IPS-15b (cell line): ENCODE measurements at regions not wholly inside any gene's neighbourhood (a gene's known extent, or its start where the extent isn't known, plus 50 kb on each side); places are given as distances from the start of the nearest gene placed in this dataset.

ENCODE experiments used
- H3K27me3 ChIP-seq: one replicate; pipeline ENCODE4 v1.6.1; 2013; ENCODE audit warnings: low read length; ENCODE audit not compliant: control insufficient read depth, insufficient read depth
- H3K36me3 ChIP-seq: one replicate; pipeline ENCODE4 v1.6.1; 2013; ENCODE audit warnings: low read length; ENCODE audit not compliant: control insufficient read depth, insufficient read depth
- H3K4me1 ChIP-seq: one replicate; pipeline ENCODE4 v1.6.1; 2013; ENCODE audit warnings: mild to moderate bottlenecking, low read length; ENCODE audit not compliant: control insufficient read depth, insufficient read depth
- H3K4me3 ChIP-seq: one replicate; pipeline ENCODE4 v1.5.1; 2013; ENCODE audit warnings: low read depth, low read length
- H3K9ac ChIP-seq: one replicate; pipeline ENCODE4 v1.6.1; 2013; ENCODE audit warnings: low read depth, mild to moderate bottlenecking, low read length
- H3K9me3 ChIP-seq: one replicate; pipeline ENCODE4 v1.6.1; 2013; ENCODE audit warnings: mild to moderate bottlenecking, low read length; ENCODE audit not compliant: control insufficient read depth, insufficient read depth

GRCh38 chr2:234620018-234620417 lies 123.1 kb upstream of the ARL4C start:
- H3K27me3 ChIP-seq: no peaks in the 10 kb centered on the region
- no peak overlapping the region for H3K9ac ChIP-seq
- no peaks in the 10 kb centered on the region for H3K9me3 ChIP-seq
- no peaks in the 10 kb centered on the region for H3K4me1 ChIP-seq
- H3K4me3 ChIP-seq: no peak overlapping the region
- no peaks in the 10 kb centered on the region for H3K36me3 ChIP-seq

- no peaks in the 10 kb centered on the region for H3K36me3 ChIP-seq
- no peaks in the 10 kb centered on the region for H3K9me3 ChIP-seq
- no peaks in the 10 kb centered on the region for H3K4me1 ChIP-seq
- no peaks in the 10 kb centered on the region for H3K27me3 ChIP-seq
- H3K9ac ChIP-seq: no peak overlapping the region
- no peak overlapping the region for H3K4me3 ChIP-seq
Measured at GRCh38 chr2:234615643-234616356, 118.9 kb upstream of the ARL4C start.

GRCh38 chr2:234611209-234611608 lies 114.3 kb upstream of the ARL4C start:
- Histone ChIP-seq H3K27me3 (no peaks in the 10 kb centered on the region), H3K4me1 (no peaks in the 10 kb centered on the region), H3K36me3 (no peaks in the 10 kb centered on the region), H3K4me3 (no peak overlapping the region), H3K9me3 (no peaks in the 10 kb centered on the region), H3K9ac (no peak overlapping the region)

GRCh38 chr2:234608946-234609345 lies 112.1 kb upstream of the ARL4C start:
- Histone ChIP-seq H3K36me3 (no peaks in the 10 kb centered on the region), H3K9ac (no peak overlapping the region), H3K9me3 (no peaks in the 10 kb centered on the region), H3K4me1 (no peaks in the 10 kb centered on the region), H3K4me3 (no peak overlapping the region), H3K27me3 (no peaks in the 10 kb centered on the region)

GRCh38 chr2:234607691-234608090 lies 110.8 kb upstream of the ARL4C start:
- Histone ChIP-seq H3K36me3 (no peaks in the 10 kb centered on the region), H3K27me3 (no peaks in the 10 kb centered on the region), H3K9me3 (no peaks in the 10 kb centered on the region), H3K9ac (no peak overlapping the region), H3K4me3 (no peak overlapping the region), H3K4me1 (no peaks in the 10 kb centered on the region)

- Histone ChIP-seq H3K4me1 (no peaks in the 10 kb centered on the region), H3K9me3 (no peaks in the 10 kb centered on the region), H3K36me3 (no peaks in the 10 kb centered on the region), H3K27me3 (no peaks in the 10 kb centered on the region), H3K4me3 (no peak overlapping the region), H3K9ac (no peak overlapping the region)
Measured at GRCh38 chr2:234606896-234607295, 110.0 kb upstream of the ARL4C start.

- Histone ChIP-seq H3K27me3 (no peaks in the 10 kb centered on the region), H3K9me3 (no peaks in the 10 kb centered on the region), H3K36me3 (no peaks in the 10 kb centered on the region), H3K9ac (no peak overlapping the region), H3K4me1 (no peaks in the 10 kb centered on the region), H3K4me3 (no peak overlapping the region)
Measured at GRCh38 chr2:234603619-234604018, 106.7 kb upstream of the ARL4C start.

- no peaks in the 10 kb centered on the region for H3K9me3 ChIP-seq
- no peak overlapping the region for H3K9ac ChIP-seq
- no peaks in the 10 kb centered on the region for H3K27me3 ChIP-seq
- peaks cover 14% of the 10 kb centered on the region for H3K4me1 ChIP-seq
- no peak overlapping the region for H3K4me3 ChIP-seq
- H3K36me3 ChIP-seq: no peaks in the 10 kb centered on the region
Measured at GRCh38 chr2:234601213-234601612, 104.3 kb upstream of the ARL4C start.

- Histone ChIP-seq H3K4me1 (peaks cover 17% of the 10 kb centered on the region), H3K27me3 (peaks cover 2% of the 10 kb centered on the region), H3K9ac (no peak overlapping the region), H3K36me3 (no peaks in the 10 kb centered on the region), H3K4me3 (no peak overlapping the region), H3K9me3 (no peaks in the 10 kb centered on the region)
Measured at GRCh38 chr2:234597576-234597861, 100.6 kb upstream of the ARL4C start.

GRCh38 chr2:234596696-234597575 lies 100.1 kb upstream of the ARL4C start:
- no peak overlapping the region for H3K4me3 ChIP-seq
- no peak overlapping the region for H3K9ac ChIP-seq
- peaks cover 17% of the 10 kb centered on the region for H3K4me1 ChIP-seq
- no peaks in the 10 kb centered on the region for H3K9me3 ChIP-seq
- H3K36me3 ChIP-seq: no peaks in the 10 kb centered on the region
- H3K27me3 ChIP-seq: peaks cover 2% of the 10 kb centered on the region

- H3K9me3 ChIP-seq: no peaks in the 10 kb centered on the region
- H3K27me3 ChIP-seq: peaks cover 2% of the 10 kb centered on the region
- H3K9ac ChIP-seq: no peak overlapping the region
- peaks cover 17% of the 10 kb centered on the region for H3K4me1 ChIP-seq
- H3K36me3 ChIP-seq: no peaks in the 10 kb centered on the region
- no peak overlapping the region for H3K4me3 ChIP-seq
Measured at GRCh38 chr2:234595829-234596228, 98.9 kb upstream of the ARL4C start.

GRCh38 chr2:234594715-234595114 lies 97.8 kb upstream of the ARL4C start:
- Histone ChIP-seq H3K4me3 (no peak overlapping the region), H3K9ac (no peak overlapping the region), H3K27me3 (peaks cover 2% of the 10 kb centered on the region), H3K9me3 (no peaks in the 10 kb centered on the region), H3K4me1 (peaks cover 17% of the 10 kb centered on the region), H3K36me3 (no peaks in the 10 kb centered on the region)
